ENCODE measurements at regions not wholly inside any gene's neighbourhood (a gene's known extent, or its start where the extent isn't known, plus 50 kb on each side); places are given as distances from the start of the nearest gene placed in this dataset.

- no peaks in the 10 kb centered on the region for H3K36me3 ChIP-seq (ENCODE audit: control insufficient read depth, insufficient read depth, low read length)
- intact Hi-C loops (cut with micrococcal nuclease; ENCODE audit: unreplicated experiment) (no loop called here), in situ Hi-C loops (cut with HindIII; ENCODE audit: low pct_unique_long_range_greater_than_20kb, low sequenced_read_pairs) (no loop called here)
- no peak overlapping the region for H3K27ac ChIP-seq (ENCODE audit: low read length)
- H3K27me3 ChIP-seq (ENCODE audit: control insufficient read depth, insufficient read depth, low read length), result no peaks in the 10 kb centered on the region
- ChIA-PET CTCF (no interaction called here), POLR2A (no interaction called here)
- H3K9me3 ChIP-seq (ENCODE audit: control insufficient read depth, insufficient read depth, low read depth, low read length), result no peaks in the 10 kb centered on the region
- no peak for ATAC-seq
- TF ChIP-seq SIN3A (IDR thresholded peaks at IDR 0.05; ENCODE audit: borderline replicate concordance, insufficient read depth, low read depth, low read length), result no peak
- no peak for TF ChIP-seq CTCF (IDR thresholded peaks at IDR 0.05)
- TF ChIP-seq TCF7L2 (IDR thresholded peaks at IDR 0.05; ENCODE audit: low read depth, low read length), result no peak
- TF ChIP-seq POLR2AphosphoS5 (IDR thresholded peaks at IDR 0.05; ENCODE audit: low read depth, low read length), result no peak
- TF ChIP-seq, protein P1, sequence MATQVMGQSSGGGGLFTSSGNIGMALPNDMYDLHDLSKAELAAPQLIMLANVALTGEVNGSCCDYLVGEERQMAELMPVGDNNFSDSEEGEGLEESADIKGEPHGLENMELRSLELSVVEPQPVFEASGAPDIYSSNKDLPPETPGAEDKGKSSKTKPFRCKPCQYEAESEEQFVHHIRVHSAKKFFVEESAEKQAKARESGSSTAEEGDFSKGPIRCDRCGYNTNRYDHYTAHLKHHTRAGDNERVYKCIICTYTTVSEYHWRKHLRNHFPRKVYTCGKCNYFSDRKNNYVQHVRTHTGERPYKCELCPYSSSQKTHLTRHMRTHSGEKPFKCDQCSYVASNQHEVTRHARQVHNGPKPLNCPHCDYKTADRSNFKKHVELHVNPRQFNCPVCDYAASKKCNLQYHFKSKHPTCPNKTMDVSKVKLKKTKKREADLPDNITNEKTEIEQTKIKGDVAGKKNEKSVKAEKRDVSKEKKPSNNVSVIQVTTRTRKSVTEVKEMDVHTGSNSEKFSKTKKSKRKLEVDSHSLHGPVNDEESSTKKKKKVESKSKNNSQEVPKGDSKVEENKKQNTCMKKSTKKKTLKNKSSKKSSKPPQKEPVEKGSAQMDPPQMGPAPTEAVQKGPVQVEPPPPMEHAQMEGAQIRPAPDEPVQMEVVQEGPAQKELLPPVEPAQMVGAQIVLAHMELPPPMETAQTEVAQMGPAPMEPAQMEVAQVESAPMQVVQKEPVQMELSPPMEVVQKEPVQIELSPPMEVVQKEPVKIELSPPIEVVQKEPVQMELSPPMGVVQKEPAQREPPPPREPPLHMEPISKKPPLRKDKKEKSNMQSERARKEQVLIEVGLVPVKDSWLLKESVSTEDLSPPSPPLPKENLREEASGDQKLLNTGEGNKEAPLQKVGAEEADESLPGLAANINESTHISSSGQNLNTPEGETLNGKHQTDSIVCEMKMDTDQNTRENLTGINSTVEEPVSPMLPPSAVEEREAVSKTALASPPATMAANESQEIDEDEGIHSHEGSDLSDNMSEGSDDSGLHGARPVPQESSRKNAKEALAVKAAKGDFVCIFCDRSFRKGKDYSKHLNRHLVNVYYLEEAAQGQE (IDR thresholded peaks at IDR 0.05; ENCODE audit: insufficient read depth in 1 of 2, low read depth in 2 of 2, low read length in 1 of 2), result no peak
- DNase-seq (ENCODE audit: low read depth, low spot score), result no peak
- H3K4me3 ChIP-seq (ENCODE audit: low read depth in 2 of 2, low read length in 2 of 2), result no peak overlapping the region
- H3K4me1 ChIP-seq (ENCODE audit: control insufficient read depth, insufficient read depth, low read length), result no peaks in the 10 kb centered on the region
- BruUV-seq (replicated peaks), result no TSS peak
Measured at GRCh38 chr16:79735271-79735670, 134.7 kb upstream of the MAF start.

- ChIA-PET CTCF (no interaction called here), POLR2A (no interaction called here)
- H3K27me3 ChIP-seq (ENCODE audit: control insufficient read depth, insufficient read depth, low read length), result no peaks in the 10 kb centered on the region
- ATAC-seq (no peak), DNase-seq (ENCODE audit: low read depth, low spot score) (no peak)
- intact Hi-C loops (cut with micrococcal nuclease; ENCODE audit: unreplicated experiment) (no loop called here), in situ Hi-C loops (cut with HindIII; ENCODE audit: low pct_unique_long_range_greater_than_20kb, low sequenced_read_pairs) (no loop called here)
- no peaks in the 10 kb centered on the region for H3K4me1 ChIP-seq (ENCODE audit: control insufficient read depth, insufficient read depth, low read length)
- no peak overlapping the region for H3K27ac ChIP-seq (ENCODE audit: low read length)
- no TSS peak for BruUV-seq (replicated peaks)
- TF ChIP-seq SIN3A (IDR thresholded peaks at IDR 0.05; ENCODE audit: borderline replicate concordance, insufficient read depth, low read depth, low read length), result no peak
- TF ChIP-seq, protein P1 (IDR thresholded peaks at IDR 0.05; ENCODE audit: insufficient read depth in 1 of 2, low read depth in 2 of 2, low read length in 1 of 2), result no peak
- no peak for TF ChIP-seq CTCF (IDR thresholded peaks at IDR 0.05)
- TF ChIP-seq POLR2AphosphoS5 (IDR thresholded peaks at IDR 0.05; ENCODE audit: low read depth, low read length), result no peak
- H3K9me3 ChIP-seq (ENCODE audit: control insufficient read depth, insufficient read depth, low read depth, low read length), result no peaks in the 10 kb centered on the region
- H3K36me3 ChIP-seq (ENCODE audit: control insufficient read depth, insufficient read depth, low read length), result no peaks in the 10 kb centered on the region
- H3K4me3 ChIP-seq (ENCODE audit: low read depth in 2 of 2, low read length in 2 of 2), result no peak overlapping the region
Measured at GRCh38 chr16:79734721-79735120, 134.2 kb upstream of the MAF start.
